GM10266 (cell line): ENCODE measurements at regions not wholly inside any gene's neighbourhood (a gene's known extent, or its start where the extent isn't known, plus 50 kb on each side); places are given as distances from the start of the nearest gene placed in this dataset.

ENCODE experiments used
- DNase-seq: peaks from one replicate; pipeline ENCODE4 v3.0.0; 2012; ENCODE audit errors: extremely low spot score
- TF ChIP-seq, protein P1 (sequence below): IDR thresholded peaks from 2 replicates; pipeline ENCODE4 v1.5.1; 2012; ENCODE audit warnings: mild to moderate bottlenecking, low read depth; ENCODE audit not compliant: control insufficient read depth, insufficient read depth; ENCODE audit errors: missing control alignments

DNA sequence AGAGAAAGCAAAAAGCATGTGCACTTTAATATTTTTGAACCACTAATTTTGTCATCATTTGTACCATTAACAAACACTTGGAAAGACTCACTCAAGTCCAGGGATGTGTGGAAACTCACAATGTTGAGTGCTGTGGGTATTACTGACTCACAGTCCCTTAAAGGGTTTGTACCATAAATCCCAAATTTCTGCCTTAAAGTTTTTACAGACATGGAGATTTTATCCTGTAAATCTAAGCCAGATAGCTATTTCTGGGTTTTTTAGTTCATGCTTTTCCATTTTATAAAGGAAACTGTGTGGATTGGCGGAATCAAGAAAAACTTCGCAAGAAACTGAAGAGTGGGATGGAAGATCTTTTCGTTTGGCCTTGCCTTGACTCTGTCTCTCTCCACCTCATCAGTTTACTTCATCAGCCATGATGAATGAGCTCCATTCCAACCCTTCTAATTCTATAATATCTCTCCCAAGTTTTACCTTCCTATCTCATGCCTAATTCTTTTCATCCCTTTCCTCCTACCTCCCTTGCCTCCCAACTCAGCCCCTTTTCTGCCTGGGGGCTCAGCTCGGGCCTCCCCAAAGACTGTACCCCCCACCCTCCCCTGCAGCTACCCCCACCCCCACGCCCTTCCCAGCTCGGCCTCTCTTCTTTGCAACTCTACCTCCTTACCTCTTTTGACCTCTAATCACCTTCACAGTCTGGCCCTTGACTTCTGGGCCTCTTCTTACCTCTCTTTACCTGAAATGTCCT lies 218.5 kb upstream of the MKLN1 start:
- DNase-seq = no peak
- TF ChIP-seq, protein P1, sequence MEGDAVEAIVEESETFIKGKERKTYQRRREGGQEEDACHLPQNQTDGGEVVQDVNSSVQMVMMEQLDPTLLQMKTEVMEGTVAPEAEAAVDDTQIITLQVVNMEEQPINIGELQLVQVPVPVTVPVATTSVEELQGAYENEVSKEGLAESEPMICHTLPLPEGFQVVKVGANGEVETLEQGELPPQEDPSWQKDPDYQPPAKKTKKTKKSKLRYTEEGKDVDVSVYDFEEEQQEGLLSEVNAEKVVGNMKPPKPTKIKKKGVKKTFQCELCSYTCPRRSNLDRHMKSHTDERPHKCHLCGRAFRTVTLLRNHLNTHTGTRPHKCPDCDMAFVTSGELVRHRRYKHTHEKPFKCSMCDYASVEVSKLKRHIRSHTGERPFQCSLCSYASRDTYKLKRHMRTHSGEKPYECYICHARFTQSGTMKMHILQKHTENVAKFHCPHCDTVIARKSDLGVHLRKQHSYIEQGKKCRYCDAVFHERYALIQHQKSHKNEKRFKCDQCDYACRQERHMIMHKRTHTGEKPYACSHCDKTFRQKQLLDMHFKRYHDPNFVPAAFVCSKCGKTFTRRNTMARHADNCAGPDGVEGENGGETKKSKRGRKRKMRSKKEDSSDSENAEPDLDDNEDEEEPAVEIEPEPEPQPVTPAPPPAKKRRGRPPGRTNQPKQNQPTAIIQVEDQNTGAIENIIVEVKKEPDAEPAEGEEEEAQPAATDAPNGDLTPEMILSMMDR = no peak

DNA sequence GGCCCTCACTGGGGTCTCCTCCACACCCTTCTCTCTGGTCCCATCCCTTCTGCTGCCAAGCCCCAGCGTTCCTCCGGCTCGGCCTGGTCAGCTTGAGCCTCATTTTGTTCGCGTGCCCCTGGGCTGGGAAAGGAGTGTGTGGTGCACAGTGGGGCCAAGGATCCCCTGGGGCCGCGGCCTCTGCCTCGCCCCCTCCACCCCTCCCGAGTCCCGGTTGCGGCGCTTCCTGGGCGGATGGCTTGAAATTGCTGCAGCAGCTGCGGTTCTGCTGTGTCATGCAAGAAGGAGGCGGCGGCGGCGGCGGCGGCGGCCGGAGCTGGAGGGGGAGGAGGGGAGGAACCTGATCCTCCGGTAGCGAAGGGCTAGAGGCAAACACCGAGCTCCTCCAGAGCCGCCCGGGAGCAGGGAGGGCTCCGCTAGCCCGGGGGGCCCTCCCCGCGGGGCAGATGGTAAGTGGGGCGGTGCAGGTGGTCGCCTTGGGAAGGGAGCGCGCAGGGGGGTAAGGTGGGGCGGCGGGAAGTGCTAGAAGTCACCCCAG lies 217.8 kb upstream of the MKLN1 start:
- TF ChIP-seq, protein P1 = no peak
- DNase-seq = peak; percentile 70

DNA sequence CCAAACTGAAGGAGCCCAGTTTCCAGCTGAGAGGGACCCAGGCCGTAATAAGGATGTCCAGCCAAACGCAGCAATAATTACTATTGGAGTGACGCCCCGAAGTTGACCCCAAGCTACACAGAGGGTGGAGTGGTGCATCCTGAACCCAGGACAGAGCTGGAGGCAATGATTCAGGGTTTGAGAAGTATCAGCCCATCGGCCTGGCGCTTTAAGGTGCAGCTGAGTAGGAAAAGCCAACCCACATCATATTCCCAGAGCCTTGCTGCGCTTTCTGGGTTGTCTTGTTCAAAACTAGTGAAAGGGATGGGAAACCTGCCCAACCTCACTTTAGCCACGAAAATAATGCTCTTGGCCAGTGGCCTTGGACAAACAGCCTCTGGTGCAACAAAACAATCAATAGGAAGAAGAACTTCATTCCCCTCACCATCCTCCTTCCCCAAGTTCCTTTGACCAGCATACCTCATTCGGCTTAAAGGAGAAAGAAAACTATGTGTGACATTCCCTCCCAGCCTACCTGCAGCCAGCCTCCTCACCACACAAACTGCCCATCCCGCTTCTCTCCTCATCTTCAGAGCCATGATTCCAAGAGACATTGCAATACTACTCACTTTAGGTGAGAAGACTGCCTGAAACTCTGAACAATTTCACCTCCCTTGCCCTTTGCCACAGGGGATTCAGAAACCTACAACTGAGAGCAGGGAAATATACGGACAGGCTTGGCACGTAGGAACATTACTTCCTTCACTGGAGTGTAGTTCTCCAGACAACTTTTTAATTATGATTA lies 217.2 kb upstream of the MKLN1 start:
- TF ChIP-seq, protein P1 = no peak
- DNase-seq = no peak

DNA sequence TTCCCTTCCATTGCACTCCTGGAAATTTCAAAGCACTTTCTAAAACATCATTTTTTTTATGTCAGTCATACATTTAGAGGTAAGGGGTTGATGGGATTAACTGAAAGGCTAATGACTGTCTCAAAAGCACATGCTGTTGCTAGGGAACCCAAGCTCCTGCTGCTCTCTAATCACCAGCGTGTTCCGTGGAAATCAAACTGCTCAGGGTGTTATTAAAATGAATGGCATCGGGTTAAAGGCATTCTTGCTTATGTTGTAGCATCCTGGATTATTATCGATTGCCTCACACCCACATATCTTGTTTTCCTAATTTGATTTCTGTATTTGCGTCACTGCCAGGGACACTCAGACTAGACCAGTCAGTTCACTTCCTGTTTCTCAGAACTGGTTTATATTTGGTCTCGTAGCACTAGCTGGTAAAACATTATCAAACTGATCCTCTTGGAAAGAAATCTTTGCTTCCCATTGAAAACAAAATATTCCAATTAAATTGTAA lies 216.5 kb upstream of the MKLN1 start:
- TF ChIP-seq, protein P1 = no peak
- peak; percentile 48 for DNase-seq

DNA sequence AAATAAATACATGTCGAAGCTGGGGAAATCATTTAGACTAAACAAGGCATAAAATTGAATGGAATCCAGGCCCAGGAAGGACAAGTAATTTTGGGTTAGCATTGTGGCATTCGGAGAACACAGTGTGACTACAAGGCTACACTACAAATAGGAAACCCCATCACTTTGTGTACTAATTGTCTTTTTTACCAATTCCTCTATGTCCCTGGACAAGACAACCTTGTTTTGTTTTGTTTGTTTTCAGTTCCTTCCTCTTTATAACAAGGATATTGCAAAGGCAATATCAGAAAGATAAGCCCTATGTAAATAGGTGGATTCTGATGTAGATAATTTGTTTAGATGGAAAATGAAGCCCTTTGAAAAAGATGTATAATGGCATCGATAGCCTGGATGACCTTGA lies 215.9 kb upstream of the MKLN1 start:
- no peak for DNase-seq
- TF ChIP-seq, protein P1 = no peak

DNA sequence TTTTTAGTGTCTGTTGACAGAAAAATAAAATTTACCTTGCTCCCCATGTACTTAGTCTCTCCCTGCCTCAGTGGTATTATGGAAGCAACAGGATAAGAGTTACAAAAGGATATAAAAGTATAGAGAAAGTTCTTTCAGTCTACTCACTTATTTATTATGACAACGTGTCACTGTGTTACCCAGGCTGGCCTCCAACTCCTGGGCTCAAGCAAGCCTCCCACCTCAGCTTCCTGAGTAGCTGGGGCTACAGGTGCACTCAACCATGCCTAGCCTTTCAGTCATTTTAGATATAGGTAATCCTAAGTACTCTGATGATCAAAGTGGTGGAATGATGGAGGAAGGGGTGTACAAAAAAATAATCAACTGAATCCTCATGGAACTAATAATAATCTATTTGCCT lies 215.2 kb upstream of the MKLN1 start:
- TF ChIP-seq, protein P1 = no peak
- DNase-seq = no peak
